GM12878 (cell line): ENCODE measurements at regions not wholly inside any gene's neighbourhood (a gene's known extent, or its start where the extent isn't known, plus 50 kb on each side); places are given as distances from the start of the nearest gene placed in this dataset.

ENCODE experiments used
- ATAC-seq: fragments of 200-7000 bp; cut with Tn5 transposase; 3 replicates; pipeline ENCODE4 v1.9.1; 2020; ENCODE audit warnings: mild to moderate bottlenecking, moderate library complexity
- BruUV-seq: library from RNA; stranded (reverse); fragments of 400-500 nt; replicated peaks from 2 replicates; lab custom pipeline; 2021; lab: Mats Ljungman, UMichigan
- CTCF ChIA-PET: fragments of 300-600 bp; sonication (Branson Sonifier 250); formaldehyde crosslinking; extraction: SDS; loops from one replicate; lab custom pipeline; 2021; ENCODE audit warnings: inconsistent platforms; lab: Yijun Ruan, JAX
- POLR2A ChIA-PET: fragments of 350-600 bp; formaldehyde crosslinking; extraction: SDS; loops from one replicate; lab custom pipeline; 2021; ENCODE audit warnings: inconsistent platforms; lab: Charles Lee
- RAD21 ChIA-PET: fragments of 300-600 bp; sonication (Branson Sonifier 250); formaldehyde crosslinking; loops from one replicate; lab custom pipeline; 2023; ENCODE audit warnings: antibody characterized with exemption; ENCODE audit not compliant: unreplicated experiment; lab: Charles Lee
- SMC1A ChIA-PET: fragments of 300-600 bp; sonication (Branson Sonifier 250); formaldehyde crosslinking; loops from one replicate; lab custom pipeline; 2023; ENCODE audit not compliant: unreplicated experiment, uncharacterized antibody; lab: Charles Lee
- DNase-seq: peaks from one replicate; pipeline ENCODE4 v3.0.0-alpha.2; 2011; ENCODE audit warnings: low read depth, low spot score
- FAIRE-seq: peaks from 3 replicates; lab custom pipeline; 2011; peaks lifted over from hg19 to GRCh38; lab: Jason Lieb, UNC
- H2AFZ ChIP-seq: 2 replicates; pipeline ENCODE4 v1.6.0; 2011; ENCODE audit warnings: low read depth, low read length, control low read depth; ENCODE audit not compliant: control insufficient read depth
- H3K27ac ChIP-seq: 2 replicates; pipeline ENCODE4 v1.5.1; 2011; ENCODE audit warnings: control low read depth; ENCODE audit not compliant: control insufficient read depth, insufficient read depth
- H3K27me3 ChIP-seq, 2 experiments: replicated peaks in 1 of 2; 2 replicates each; pipeline versions ENCODE4 v1.6.0 to v1.6.1; 2011; ENCODE audit warnings: low read length in 1 of 2; ENCODE audit not compliant: control insufficient read depth in 2 of 2, insufficient read depth in 2 of 2
- H3K36me3 ChIP-seq, 2 experiments: 2 replicates each; pipeline ENCODE4 v1.5.1; 2011; ENCODE audit warnings: low read length in 1 of 2; ENCODE audit not compliant: control insufficient read depth in 2 of 2, insufficient read depth in 2 of 2
- H3K4me1 ChIP-seq: 2 replicates; pipeline ENCODE4 v1.6.1; 2011; ENCODE audit warnings: mild to moderate bottlenecking, low read length, moderate library complexity, mixed read lengths; ENCODE audit not compliant: control insufficient read depth, insufficient read depth
- H3K4me2 ChIP-seq: 2 replicates; pipeline ENCODE4 v1.6.0; 2011; ENCODE audit warnings: control low read depth; ENCODE audit not compliant: control insufficient read depth, insufficient read depth
- H3K4me3 ChIP-seq: fragments of 200-600 bp; sonication (generic); 2 replicates; pipeline ENCODE4 v1.5.1; 2016
- H3K79me2 ChIP-seq: 2 replicates; pipeline ENCODE4 v1.6.0; 2011; ENCODE audit warnings: low read length; ENCODE audit not compliant: control insufficient read depth, insufficient read depth
- H3K9ac ChIP-seq: 2 replicates; pipeline ENCODE4 v1.8.0; 2011; ENCODE audit warnings: low read length, control low read depth, mixed read lengths; ENCODE audit not compliant: control insufficient read depth, insufficient read depth
- H3K9me3 ChIP-seq: replicated peaks from 3 replicates; pipeline ENCODE4 v1.5.1; 2011; ENCODE audit warnings: mild to moderate bottlenecking, low read length; ENCODE audit not compliant: control insufficient read depth, insufficient read depth
- H4K20me1 ChIP-seq: 2 replicates; pipeline ENCODE4 v1.6.0; 2011; ENCODE audit not compliant: control insufficient read depth, insufficient read depth
- CHD1 ChIP-seq: IDR thresholded peaks from 2 replicates; pipeline ENCODE4 v1.6.1; 2012; ENCODE audit warnings: low read depth, low read length, improper control_type of control experiment
- CREB1 ChIP-seq: IDR thresholded peaks from 2 replicates; pipeline ENCODE4 v1.6.1; 2012; ENCODE audit warnings: low read depth, mild to moderate bottlenecking, inconsistent platforms
- IKZF2 ChIP-seq, 2 experiments: fragments of 450-650 bp; IDR thresholded peaks; 2 replicates each; pipeline ENCODE4 v1.6.1; 2017; ENCODE audit warnings: mild to moderate bottlenecking in 2 of 2, moderate library complexity in 2 of 2
- MTA3 ChIP-seq: IDR thresholded peaks from 2 replicates; pipeline ENCODE4 v1.6.1; 2012; ENCODE audit warnings: low read length, inconsistent platforms, borderline replicate concordance
- NBN ChIP-seq: fragments of 450-650 bp; IDR thresholded peaks from 2 replicates; pipeline ENCODE4 v1.6.1; 2016
- PML ChIP-seq: IDR thresholded peaks from 2 replicates; pipeline ENCODE4 v1.6.1; 2012; ENCODE audit warnings: low read length, inconsistent platforms
- PRDM15 ChIP-seq: fragments of 450-650 bp; formaldehyde crosslinking; IDR thresholded peaks from 2 replicates; pipeline ENCODE4 v1.4.0; 2020; ENCODE audit warnings: mild to moderate bottlenecking, moderate library complexity
- RCOR1 ChIP-seq: conservative IDR thresholded peaks from 2 replicates; pipeline ENCODE4 v1.6.1; 2012; ENCODE audit warnings: low read depth, low read length, improper control_type of control experiment
- SMAD1 ChIP-seq: fragments of 450-650 bp; IDR thresholded peaks from 2 replicates; pipeline ENCODE4 v1.6.1; 2018; ENCODE audit warnings: mild to moderate bottlenecking, low read depth; ENCODE audit not compliant: partially characterized antibody
- TBL1XR1 ChIP-seq: IDR thresholded peaks from 2 replicates; pipeline ENCODE4 v1.6.1; 2012; ENCODE audit warnings: low read depth, low read length, improper control_type of control experiment
- ZNF217 ChIP-seq: fragments of 450-650 bp; IDR thresholded peaks from 2 replicates; pipeline ENCODE4 v1.6.1; 2017; ENCODE audit warnings: antibody characterized with exemption, mild to moderate bottlenecking
- ZNF384 ChIP-seq: IDR thresholded peaks from 2 replicates; pipeline ENCODE4 v1.6.1; 2012; ENCODE audit warnings: low read depth, mild to moderate bottlenecking, low read length, improper control_type of control experiment, borderline replicate concordance
- WGBS: methylation state at CpG from one replicate; pipeline ENCODE4 v1.1.6; 2016; ENCODE audit warnings: low lambda C conversion rate; ENCODE audit not compliant: insufficient replicate concordance, insufficient coverage; ENCODE audit errors: missing lambda C conversion rate; 5-methylcytosine and 5-hydroxymethylcytosine counted together
- in situ Hi-C: fragments of 300-500 bp; cut with MboI; formaldehyde crosslinking; loops from 9 replicates; pipeline ENCODE4 v1.14.3; 2018; ENCODE audit warnings: mixed read lengths
- intact Hi-C: fragments of 100-400 bp; cut with micrococcal nuclease; formaldehyde crosslinking; loops from one replicate; pipeline ENCODE4 v1.14.2; 2022; ENCODE audit not compliant: unreplicated experiment
- TF ChIP-seq, protein P1 (sequence below): fragments of 450-650 bp; IDR thresholded peaks from 2 replicates; pipeline ENCODE4 v1.6.1; 2016; ENCODE audit warnings: mild to moderate bottlenecking

- intact Hi-C loops = no loop called here
- Histone ChIP-seq H3K4me3 (no peak overlapping the region), H2AFZ (no peak overlapping the region), H3K79me2 (no peaks in the 10 kb centered on the region), H3K27ac (no peak overlapping the region), H3K36me3 (no peaks in the 10 kb centered on the region), H3K9me3 (no peaks in the 10 kb centered on the region), H4K20me1 (no peaks in the 10 kb centered on the region), H3K9ac (no peak overlapping the region), H3K4me1 (no peaks in the 10 kb centered on the region), H3K4me2 (no peak overlapping the region), H3K27me3 (peaks cover 0 to 2% of the 10 kb centered on the region in 2 experiments; a peak in 1 of 4 replicates)
- FAIRE-seq (no peak), DNase-seq (no peak), ATAC-seq (no peak)
- RAD21 ChIA-PET = no interaction called here
- POLR2A ChIA-PET = no interaction called here
- in situ Hi-C loops = no loop called here
- no TSS peak for BruUV-seq
- CTCF ChIA-PET = no interaction called here
- SMC1A ChIA-PET = no interaction called here
- TF ChIP-seq ZNF217 (no peak), PML (no peak), MTA3 (no peak), CREB1 (no peak), CHD1 (no peak), TBL1XR1 (no peak)
- TF ChIP-seq, protein P1, sequence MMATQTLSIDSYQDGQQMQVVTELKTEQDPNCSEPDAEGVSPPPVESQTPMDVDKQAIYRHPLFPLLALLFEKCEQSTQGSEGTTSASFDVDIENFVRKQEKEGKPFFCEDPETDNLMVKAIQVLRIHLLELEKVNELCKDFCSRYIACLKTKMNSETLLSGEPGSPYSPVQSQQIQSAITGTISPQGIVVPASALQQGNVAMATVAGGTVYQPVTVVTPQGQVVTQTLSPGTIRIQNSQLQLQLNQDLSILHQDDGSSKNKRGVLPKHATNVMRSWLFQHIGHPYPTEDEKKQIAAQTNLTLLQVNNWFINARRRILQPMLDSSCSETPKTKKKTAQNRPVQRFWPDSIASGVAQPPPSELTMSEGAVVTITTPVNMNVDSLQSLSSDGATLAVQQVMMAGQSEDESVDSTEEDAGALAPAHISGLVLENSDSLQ = no peak
- 48% methylated on average over 3 of the region's 3 CpGs for WGBS
Measured at GRCh38 chr6:4365686-4366085, 230.3 kb upstream of the ECI2 start.

- intact Hi-C loops (no loop called here), in situ Hi-C loops (no loop called here)
- H3K36me3 ChIP-seq = no peaks in the 10 kb centered on the region
- H4K20me1 ChIP-seq = no peaks in the 10 kb centered on the region
- BruUV-seq = no TSS peak
- POLR2A ChIA-PET = no interaction called here
- SMC1A ChIA-PET = no interaction called here
- H2AFZ ChIP-seq = no peak overlapping the region
- RAD21 ChIA-PET = no interaction called here
- no peak overlapping the region for H3K4me2 ChIP-seq
- no peak for TF ChIP-seq PRDM15
- TF ChIP-seq NBN = no peak
- TF ChIP-seq RCOR1 = no peak
- no peak for TF ChIP-seq ZNF384
- TF ChIP-seq SMAD1 = no peak
- no peak for TF ChIP-seq IKZF2 (IDR thresholded peaks at IDR 0.05)
- H3K4me1 ChIP-seq = no peaks in the 10 kb centered on the region
- DNase-seq = no peak
- CTCF ChIA-PET = no interaction called here
- H3K27ac ChIP-seq = no peak overlapping the region
- H3K27me3 ChIP-seq = peaks cover 0 to 2% of the 10 kb centered on the region in 2 experiments; a peak in 1 of 4 replicates
- no peaks in the 10 kb centered on the region for H3K9me3 ChIP-seq
- no peak overlapping the region for H3K9ac ChIP-seq
- no peaks in the 10 kb centered on the region for H3K79me2 ChIP-seq
- no peak for ATAC-seq
- H3K4me3 ChIP-seq = no peak overlapping the region
- no peak for FAIRE-seq
Measured at GRCh38 chr6:4364711-4365110, 229.3 kb upstream of the ECI2 start.
